DMS153 (cell line): ENCODE measurements at regions not wholly inside any gene's neighbourhood (a gene's known extent, or its start where the extent isn't known, plus 50 kb on each side); places are given as distances from the start of the nearest gene placed in this dataset.
"Not testable (repeated sequence)": the region's sequence is repeated elsewhere in the genome, so short reads cannot be mapped to it uniquely, and the experiment has no call there.

Experiments used
- DNase-seq: peaks from one replicate; lab custom pipeline; 2025; lab: John Stamatoyannopoulos, UW

- no peak for DNase-seq
Measured at GRCh38 chr18:44552706-44553105, 128.0 kb upstream of the SETBP1 start.

- DNase-seq = no peak
Measured at GRCh38 chr18:44556296-44556695, 124.4 kb upstream of the SETBP1 start.

GRCh38 chr18:44557616-44558151 is 123.0 kb upstream of the SETBP1 start:
- DNase-seq = no peak

- DNase-seq = no peak
Measured at GRCh38 chr18:44558767-44559166, 121.9 kb upstream of the SETBP1 start.

GRCh38 chr18:44562986-44563385 is 117.7 kb upstream of the SETBP1 start:
- no peak for DNase-seq

- no peak for DNase-seq
Measured at GRCh38 chr18:44564922-44565321, 115.8 kb upstream of the SETBP1 start.

- no peak for DNase-seq
Measured at GRCh38 chr18:44568342-44568741, 112.3 kb upstream of the SETBP1 start.

GRCh38 chr18:44568986-44569385 is 111.7 kb upstream of the SETBP1 start:
- no peak for DNase-seq

GRCh38 chr18:44569391-44570055 is 111.2 kb upstream of the SETBP1 start:
- DNase-seq = no peak

- DNase-seq = no peak
Measured at GRCh38 chr18:44579028-44579702, 101.5 kb upstream of the SETBP1 start.

GRCh38 chr18:44579745-44580144 is 100.9 kb upstream of the SETBP1 start:
- DNase-seq = no peak

- no peak for DNase-seq
Measured at GRCh38 chr18:44580159-44580558, 100.5 kb upstream of the SETBP1 start.

- DNase-seq = not testable (repeated sequence)
Measured at GRCh38 chr18:44580782-44581181, 99.9 kb upstream of the SETBP1 start.

GRCh38 chr18:44582456-44582855 is 98.2 kb upstream of the SETBP1 start:
- DNase-seq = no peak

GRCh38 chr18:44584900-44585299 is 95.8 kb upstream of the SETBP1 start:
- no peak for DNase-seq

GRCh38 chr18:44586782-44587524 is 93.7 kb upstream of the SETBP1 start:
- DNase-seq = no peak

- DNase-seq = no peak
Measured at GRCh38 chr18:44588508-44588907, 92.2 kb upstream of the SETBP1 start.

GRCh38 chr18:44589693-44590355 is 90.9 kb upstream of the SETBP1 start:
- no peak for DNase-seq

- DNase-seq = no peak
Measured at GRCh38 chr18:44590956-44591670, 89.6 kb upstream of the SETBP1 start.

- DNase-seq = no peak
Measured at GRCh38 chr18:44592639-44593038, 88.0 kb upstream of the SETBP1 start.

- no peak for DNase-seq
Measured at GRCh38 chr18:44594799-44595467, 85.8 kb upstream of the SETBP1 start.
